Muscle of leg (tissue), 3 donors: ENCODE measurements at regions not wholly inside any gene's neighbourhood (a gene's known extent, or its start where the extent isn't known, plus 50 kb on each side); places are given as distances from the start of the nearest gene placed in this dataset.

Experiments used
- DNase-seq: peaks from one replicate; pipeline ENCODE4 v3.0.0; 2013
- H3K27ac ChIP-seq: one replicate; pipeline ENCODE4 v1.5.1; 2013; ENCODE audit warnings: mild to moderate bottlenecking, low read length, control low read depth
- H3K27me3 ChIP-seq: one replicate; pipeline ENCODE4 v1.6.1; 2013; ENCODE audit warnings: low read length; ENCODE audit not compliant: control insufficient read depth, insufficient read depth
- H3K36me3 ChIP-seq: one replicate; pipeline ENCODE4 v1.6.1; 2013; ENCODE audit warnings: low read length; ENCODE audit not compliant: control insufficient read depth, insufficient read depth
- H3K4me1 ChIP-seq: one replicate; pipeline ENCODE4 v1.6.1; 2013; ENCODE audit warnings: low read length; ENCODE audit not compliant: control insufficient read depth, insufficient read depth
- H3K4me3 ChIP-seq: one replicate; pipeline ENCODE4 v1.5.1; 2013; ENCODE audit warnings: low read length, control low read depth
- H3K9me3 ChIP-seq: replicated peaks from 2 replicates; pipeline ENCODE4 v1.6.1; 2013; ENCODE audit warnings: low read depth, low read length; ENCODE audit not compliant: control insufficient read depth
- WGBS: methylation state at CpG from one replicate; pipeline ENCODE4 v1.1.5; 2013; ENCODE audit warnings: missing lambda C conversion rate; ENCODE audit not compliant: insufficient coverage; 5-methylcytosine and 5-hydroxymethylcytosine counted together

GRCh38 chr12:114743799-114744198 is 59.8 kb upstream of the TBX3 start:
- Histone ChIP-seq H3K4me3 (no peak overlapping the region), H3K27ac (no peak overlapping the region), H3K27me3 (peaks cover 2% of the 10 kb centered on the region), H3K9me3 (no peaks in the 10 kb centered on the region), H3K36me3 (no peaks in the 10 kb centered on the region), H3K4me1 (peaks cover 11% of the 10 kb centered on the region)
- WGBS, result 80% methylated on average over 1 of the region's 1 CpG
- no peak for DNase-seq

DNA sequence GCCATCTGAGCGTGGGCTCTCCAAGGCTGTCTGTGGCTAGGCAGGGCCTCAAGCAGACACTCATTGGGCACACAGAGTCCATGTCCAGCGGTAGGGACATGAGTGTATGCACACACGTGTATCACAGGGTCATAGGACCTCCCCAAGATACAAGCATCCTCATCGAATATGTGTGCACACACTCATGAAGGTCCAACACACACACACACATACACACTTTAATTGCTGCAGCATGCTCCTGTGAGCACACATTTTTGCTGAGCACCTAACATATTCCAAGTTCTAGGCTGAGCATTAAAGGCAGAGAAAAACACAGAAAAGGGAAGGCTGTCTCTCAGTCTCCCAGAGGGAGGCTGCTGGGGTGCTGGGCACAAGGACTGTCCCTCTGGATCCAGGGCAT is 59.3 kb upstream of the TBX3 start:
- H3K27me3 ChIP-seq, result peaks cover 2% of the 10 kb centered on the region
- no peak overlapping the region for H3K4me3 ChIP-seq
- H3K4me1 ChIP-seq, result peaks cover 11% of the 10 kb centered on the region
- no peaks in the 10 kb centered on the region for H3K36me3 ChIP-seq
- whole genome bisulfite sequencing, result 83% methylated on average over 4 of the region's 4 CpGs
- DNase-seq, result no peak
- H3K9me3 ChIP-seq, result no peaks in the 10 kb centered on the region
- H3K27ac ChIP-seq, result no peak overlapping the region

GRCh38 chr12:114742363-114742762 is 58.4 kb upstream of the TBX3 start:
- WGBS, result 57% methylated on average over 6 of the region's 9 CpGs

DNA sequence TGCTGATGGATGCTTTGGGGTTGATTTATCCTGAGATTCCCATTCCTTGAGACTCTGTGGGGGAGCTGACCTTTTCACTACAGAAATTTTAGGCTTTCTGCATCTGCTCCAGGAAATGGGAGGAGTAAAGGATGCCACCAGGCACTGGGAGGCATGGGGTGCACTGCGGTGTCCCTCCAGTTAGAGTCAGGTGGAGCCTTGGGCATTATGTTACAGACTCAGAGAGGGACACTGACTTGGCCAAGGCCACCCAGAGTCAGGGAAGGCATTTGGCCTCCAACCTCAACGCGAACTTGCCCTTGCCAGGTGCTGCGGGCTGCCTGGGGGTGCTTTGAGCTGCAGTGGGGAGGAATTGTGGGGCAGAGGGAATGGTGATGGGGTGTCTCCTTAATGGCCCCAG is 58.0 kb upstream of the TBX3 start:
- H3K27me3 ChIP-seq, result peaks cover 4% of the 10 kb centered on the region
- H3K36me3 ChIP-seq, result no peaks in the 10 kb centered on the region
- DNase-seq, result no peak
- no peak overlapping the region for H3K4me3 ChIP-seq
- 100% methylated on average over 4 of the region's 4 CpGs for WGBS
- H3K4me1 ChIP-seq, result peaks cover 7% of the 10 kb centered on the region
- no peak overlapping the region for H3K27ac ChIP-seq
- H3K9me3 ChIP-seq, result no peaks in the 10 kb centered on the region

More at GRCh38 chr12:114742363-114742762, 58.4 kb upstream of the TBX3 start:
- no peaks in the 10 kb centered on the region for H3K9me3 ChIP-seq
- H3K27ac ChIP-seq, result no peak overlapping the region
- peaks cover 9% of the 10 kb centered on the region for H3K4me1 ChIP-seq
- peaks cover 2% of the 10 kb centered on the region for H3K27me3 ChIP-seq
- no peaks in the 10 kb centered on the region for H3K36me3 ChIP-seq
- no peak overlapping the region for H3K4me3 ChIP-seq
- no peak for DNase-seq

DNA sequence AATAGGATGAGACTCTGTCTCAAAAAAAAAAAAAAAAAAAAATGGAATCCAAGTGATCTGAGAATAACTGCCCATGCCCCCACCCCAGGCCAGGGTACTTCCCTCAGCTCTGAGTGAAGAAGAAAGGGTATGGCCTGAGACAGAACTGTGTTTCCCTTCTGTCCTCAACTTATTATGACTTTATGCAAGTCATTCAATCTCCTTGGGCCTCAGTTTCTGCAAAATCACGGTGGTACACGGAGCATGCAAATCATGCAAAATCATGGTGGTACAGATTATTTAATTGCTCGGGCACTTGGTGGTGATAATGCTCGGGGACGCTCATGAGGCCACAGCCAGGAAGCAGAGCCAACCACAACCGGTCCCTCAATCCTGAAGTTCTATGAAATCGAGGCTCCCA is 56.5 kb upstream of the TBX3 start:
- Histone ChIP-seq H3K4me3 (no peak overlapping the region), H3K27ac (no peak overlapping the region), H3K9me3 (no peaks in the 10 kb centered on the region), H3K36me3 (no peaks in the 10 kb centered on the region), H3K27me3 (peaks cover 19% of the 10 kb centered on the region), H3K4me1 (peaks cover 18% of the 10 kb centered on the region)
- WGBS, result 83% methylated on average over 5 of the region's 7 CpGs
- DNase-seq, result no peak

GRCh38 chr12:114738460-114739184 is 54.6 kb upstream of the TBX3 start:
- peaks cover 13% of the 10 kb centered on the region for H3K4me1 ChIP-seq
- no peak overlapping the region for H3K4me3 ChIP-seq
- H3K27me3 ChIP-seq, result peaks cover 37% of the 10 kb centered on the region
- no peaks in the 10 kb centered on the region for H3K9me3 ChIP-seq
- no peak overlapping the region for H3K27ac ChIP-seq
- H3K36me3 ChIP-seq, result no peaks in the 10 kb centered on the region
- no peak for DNase-seq
- WGBS, result 80% methylated on average over 1 of the region's 9 CpGs

- Histone ChIP-seq H3K4me1 (peaks cover 13% of the 10 kb centered on the region), H3K9me3 (no peaks in the 10 kb centered on the region), H3K27ac (no peak overlapping the region), H3K36me3 (no peaks in the 10 kb centered on the region), H3K27me3 (peaks cover 39% of the 10 kb centered on the region), H3K4me3 (no peak overlapping the region)
- 34% methylated on average over 38 of the region's 43 CpGs for WGBS
- no peak for DNase-seq
Measured at GRCh38 chr12:114735680-114736374, 51.9 kb upstream of the TBX3 start.

DNA sequence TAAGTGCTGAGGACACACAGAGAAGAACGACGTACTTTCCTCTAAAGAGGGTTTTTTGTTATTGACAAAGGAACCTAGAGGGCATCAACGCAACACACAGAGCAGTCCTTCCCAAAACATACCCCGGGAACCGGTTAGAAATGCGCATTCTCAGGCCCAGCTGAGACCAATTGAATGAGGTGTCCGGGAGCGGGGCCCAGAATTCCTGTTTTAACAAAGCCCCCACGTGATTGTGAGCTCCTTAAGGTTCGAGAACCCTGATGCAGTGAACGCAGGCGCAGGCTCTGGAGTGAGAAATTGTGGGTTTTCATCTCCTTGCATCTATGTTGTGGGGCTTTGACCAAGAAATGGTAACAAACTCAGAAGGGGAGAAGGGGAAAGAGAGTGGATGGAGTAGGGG is 51.0 kb upstream of the TBX3 start:
- Histone ChIP-seq H3K27me3 (peaks cover 39% of the 10 kb centered on the region), H3K27ac (no peak overlapping the region), H3K36me3 (no peaks in the 10 kb centered on the region), H3K9me3 (no peaks in the 10 kb centered on the region), H3K4me3 (no peak overlapping the region), H3K4me1 (peaks cover 13% of the 10 kb centered on the region)
- no peak for DNase-seq
- 68% methylated on average over 8 of the region's 12 CpGs for WGBS

DNA sequence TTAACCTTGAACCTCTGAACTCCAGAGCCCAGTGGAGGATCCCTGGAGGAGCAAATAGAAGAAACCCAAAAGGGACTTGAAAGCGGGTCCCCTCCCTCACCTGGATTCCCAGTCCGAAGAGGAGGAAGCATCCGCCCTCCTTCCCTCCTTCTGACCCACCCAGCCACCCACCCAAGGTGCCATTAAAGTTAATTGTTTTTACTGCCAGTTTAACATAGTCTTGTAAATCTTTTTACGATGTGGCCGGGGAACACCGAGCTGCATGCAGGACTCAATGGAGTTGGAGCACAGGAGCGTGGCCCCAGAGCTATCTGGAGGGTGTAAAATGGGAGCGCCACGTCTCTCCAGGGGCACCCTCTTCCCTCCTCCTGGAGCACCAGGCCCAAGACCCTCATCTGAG is 49.9 kb upstream of the TBX3 start:
- peaks cover 39% of the 10 kb centered on the region for H3K27me3 ChIP-seq
- no peak overlapping the region for H3K27ac ChIP-seq
- DNase-seq, result no peak
- H3K4me3 ChIP-seq, result no peak overlapping the region
- no peaks in the 10 kb centered on the region for H3K36me3 ChIP-seq
- 75% methylated on average over 4 of the region's 9 CpGs for WGBS
- no peaks in the 10 kb centered on the region for H3K9me3 ChIP-seq
- H3K4me1 ChIP-seq, result peaks cover 13% of the 10 kb centered on the region
